ENCODE measurements at regions not wholly inside any gene's neighbourhood (a gene's known extent, or its start where the extent isn't known, plus 50 kb on each side); places are given as distances from the start of the nearest gene placed in this dataset.

DNA sequence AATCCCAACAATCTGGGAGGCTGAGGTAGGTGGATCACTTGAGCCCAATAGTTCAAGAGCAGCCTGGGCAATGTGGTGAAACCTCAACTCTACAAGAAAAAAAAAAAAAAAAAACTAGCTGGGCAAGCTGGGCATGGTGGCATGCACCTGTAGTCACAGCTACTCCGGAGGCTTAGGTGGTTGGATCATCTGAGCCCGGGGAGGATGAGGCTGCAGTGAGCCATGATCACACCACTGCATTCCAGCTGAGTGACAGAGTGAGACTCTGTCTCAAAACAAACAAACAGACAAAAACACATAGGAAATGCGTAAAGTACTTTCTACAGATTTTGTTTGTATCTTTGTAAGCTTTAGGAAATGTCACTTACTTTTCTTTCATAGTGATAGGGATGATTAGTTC lies 307.2 kb upstream of the NR3C2 start:
- TF ChIP-seq TEAD4 (IDR thresholded peaks at IDR 0.05; ENCODE audit: borderline replicate concordance, insufficient read depth): no peak
- TF ChIP-seq, protein P1, sequence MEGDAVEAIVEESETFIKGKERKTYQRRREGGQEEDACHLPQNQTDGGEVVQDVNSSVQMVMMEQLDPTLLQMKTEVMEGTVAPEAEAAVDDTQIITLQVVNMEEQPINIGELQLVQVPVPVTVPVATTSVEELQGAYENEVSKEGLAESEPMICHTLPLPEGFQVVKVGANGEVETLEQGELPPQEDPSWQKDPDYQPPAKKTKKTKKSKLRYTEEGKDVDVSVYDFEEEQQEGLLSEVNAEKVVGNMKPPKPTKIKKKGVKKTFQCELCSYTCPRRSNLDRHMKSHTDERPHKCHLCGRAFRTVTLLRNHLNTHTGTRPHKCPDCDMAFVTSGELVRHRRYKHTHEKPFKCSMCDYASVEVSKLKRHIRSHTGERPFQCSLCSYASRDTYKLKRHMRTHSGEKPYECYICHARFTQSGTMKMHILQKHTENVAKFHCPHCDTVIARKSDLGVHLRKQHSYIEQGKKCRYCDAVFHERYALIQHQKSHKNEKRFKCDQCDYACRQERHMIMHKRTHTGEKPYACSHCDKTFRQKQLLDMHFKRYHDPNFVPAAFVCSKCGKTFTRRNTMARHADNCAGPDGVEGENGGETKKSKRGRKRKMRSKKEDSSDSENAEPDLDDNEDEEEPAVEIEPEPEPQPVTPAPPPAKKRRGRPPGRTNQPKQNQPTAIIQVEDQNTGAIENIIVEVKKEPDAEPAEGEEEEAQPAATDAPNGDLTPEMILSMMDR (IDR thresholded peaks at IDR 0.05): no peak
- no peak for TF ChIP-seq JUND (IDR thresholded peaks at IDR 0.05)
- TF ChIP-seq, protein P2, sequence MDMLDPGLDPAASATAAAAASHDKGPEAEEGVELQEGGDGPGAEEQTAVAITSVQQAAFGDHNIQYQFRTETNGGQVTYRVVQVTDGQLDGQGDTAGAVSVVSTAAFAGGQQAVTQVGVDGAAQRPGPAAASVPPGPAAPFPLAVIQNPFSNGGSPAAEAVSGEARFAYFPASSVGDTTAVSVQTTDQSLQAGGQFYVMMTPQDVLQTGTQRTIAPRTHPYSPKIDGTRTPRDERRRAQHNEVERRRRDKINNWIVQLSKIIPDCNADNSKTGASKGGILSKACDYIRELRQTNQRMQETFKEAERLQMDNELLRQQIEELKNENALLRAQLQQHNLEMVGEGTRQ (IDR thresholded peaks at IDR 0.05; ENCODE audit: borderline replicate concordance, low read depth, low read length): no peak
- TF ChIP-seq TAF1 (IDR thresholded peaks at IDR 0.05; ENCODE audit: borderline replicate concordance, low read depth, low read length): no peak
- no peak for TF ChIP-seq TCF12 (IDR thresholded peaks at IDR 0.05)
- no peak for TF ChIP-seq RAD21 (IDR thresholded peaks at IDR 0.05; ENCODE audit: low read length)
- TF ChIP-seq GABPA (IDR thresholded peaks at IDR 0.05; ENCODE audit: low read depth): no peak
- TF ChIP-seq, protein P3, sequence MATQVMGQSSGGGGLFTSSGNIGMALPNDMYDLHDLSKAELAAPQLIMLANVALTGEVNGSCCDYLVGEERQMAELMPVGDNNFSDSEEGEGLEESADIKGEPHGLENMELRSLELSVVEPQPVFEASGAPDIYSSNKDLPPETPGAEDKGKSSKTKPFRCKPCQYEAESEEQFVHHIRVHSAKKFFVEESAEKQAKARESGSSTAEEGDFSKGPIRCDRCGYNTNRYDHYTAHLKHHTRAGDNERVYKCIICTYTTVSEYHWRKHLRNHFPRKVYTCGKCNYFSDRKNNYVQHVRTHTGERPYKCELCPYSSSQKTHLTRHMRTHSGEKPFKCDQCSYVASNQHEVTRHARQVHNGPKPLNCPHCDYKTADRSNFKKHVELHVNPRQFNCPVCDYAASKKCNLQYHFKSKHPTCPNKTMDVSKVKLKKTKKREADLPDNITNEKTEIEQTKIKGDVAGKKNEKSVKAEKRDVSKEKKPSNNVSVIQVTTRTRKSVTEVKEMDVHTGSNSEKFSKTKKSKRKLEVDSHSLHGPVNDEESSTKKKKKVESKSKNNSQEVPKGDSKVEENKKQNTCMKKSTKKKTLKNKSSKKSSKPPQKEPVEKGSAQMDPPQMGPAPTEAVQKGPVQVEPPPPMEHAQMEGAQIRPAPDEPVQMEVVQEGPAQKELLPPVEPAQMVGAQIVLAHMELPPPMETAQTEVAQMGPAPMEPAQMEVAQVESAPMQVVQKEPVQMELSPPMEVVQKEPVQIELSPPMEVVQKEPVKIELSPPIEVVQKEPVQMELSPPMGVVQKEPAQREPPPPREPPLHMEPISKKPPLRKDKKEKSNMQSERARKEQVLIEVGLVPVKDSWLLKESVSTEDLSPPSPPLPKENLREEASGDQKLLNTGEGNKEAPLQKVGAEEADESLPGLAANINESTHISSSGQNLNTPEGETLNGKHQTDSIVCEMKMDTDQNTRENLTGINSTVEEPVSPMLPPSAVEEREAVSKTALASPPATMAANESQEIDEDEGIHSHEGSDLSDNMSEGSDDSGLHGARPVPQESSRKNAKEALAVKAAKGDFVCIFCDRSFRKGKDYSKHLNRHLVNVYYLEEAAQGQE (IDR thresholded peaks at IDR 0.05; ENCODE audit: low read depth, low read length): no peak
- TF ChIP-seq EP300 (IDR thresholded peaks at IDR 0.05; ENCODE audit: borderline replicate concordance in 1 of 2, low read depth in 1 of 2, low read length in 1 of 2): no peak
- no peak for TF ChIP-seq RCOR1 (IDR thresholded peaks at IDR 0.05; ENCODE audit: low read length)
- no peak for TF ChIP-seq POLR2AphosphoS5 (IDR thresholded peaks at IDR 0.05; ENCODE audit: low read depth, low read length)
- TF ChIP-seq SIN3A (IDR thresholded peaks at IDR 0.05; ENCODE audit: borderline replicate concordance, low read depth, low read length): no peak

Measured in SK-N-SH (cell line).